ENCODE measurements at regions not wholly inside any gene's neighbourhood (a gene's known extent, or its start where the extent isn't known, plus 50 kb on each side); places are given as distances from the start of the nearest gene placed in this dataset.

GRCh38 chr18:8989017-8989416 is 113.5 kb upstream of the NDUFV2 start (continued):
- no peak for TF ChIP-seq ZNF513 (tag by site-specific recombination; IDR thresholded peaks at IDR 0.05)
- TF ChIP-seq ZFHX2 (tag by site-specific recombination; conservative IDR thresholded peaks at IDR 0.05) = no peak
- no peak for TF ChIP-seq ZBTB17 (tag by site-specific recombination; IDR thresholded peaks at IDR 0.05)
- no peak for TF ChIP-seq ZNF148 (tag by site-specific recombination; IDR thresholded peaks at IDR 0.05; ENCODE audit: borderline replicate concordance)
- no peak for TF ChIP-seq ZNF26 (tag by site-specific recombination; IDR thresholded peaks at IDR 0.05)

- POLR2A ChIA-PET = no interaction called here
These were observed 112.6 kb upstream of the NDUFV2 start for GRCh38 chr18:8989855-8990254.

GRCh38 chr18:8990276-8991031 is 112.0 kb upstream of the NDUFV2 start:
- Histone ChIP-seq H3K4me1 (ENCODE audit: control insufficient read depth, insufficient read depth, low read length) (no peaks in the 10 kb centered on the region), H3K4me3 (ENCODE audit: low read depth, low read length) (no peak overlapping the region), H3K36me3 (ENCODE audit: control insufficient read depth in 2 of 2, insufficient read depth in 1 of 2, low read length in 2 of 2) (no peaks in the 10 kb centered on the region), H3K9me3 (ENCODE audit: control insufficient read depth, insufficient read depth, low read depth, low read length) (no peaks in the 10 kb centered on the region), H3K27ac (ENCODE audit: extremely low read depth, low read depth, low read length) (no peak overlapping the region)
- ChIA-PET CTCF (interaction anchor here (5.6 kb wide), 1 partner anchor 335 kb away, joined by 98 read pairs; no protein-coding TSS in a partner anchor), POLR2A (no interaction called here)
- TF ChIP-seq ZFP3 (tag by site-specific recombination; IDR thresholded peaks at IDR 0.05; ENCODE audit: low read depth) = no peak
- TF ChIP-seq ZNF248 (tag by site-specific recombination; IDR thresholded peaks at IDR 0.05) = no peak
- TF ChIP-seq ZNF830 (tag by site-specific recombination; IDR thresholded peaks at IDR 0.05; ENCODE audit: low read depth) = no peak
- TF ChIP-seq ZNF555 (tag by site-specific recombination; conservative IDR thresholded peaks at IDR 0.05) = no peak
- TF ChIP-seq PBX3 (CRISPR knock-in tag; IDR thresholded peaks at IDR 0.05) = no peak
- no peak for TF ChIP-seq ZNF121 (tag by site-specific recombination; IDR thresholded peaks at IDR 0.05)
- no peak for TF ChIP-seq ZNF292 (tag by site-specific recombination; IDR thresholded peaks at IDR 0.05; ENCODE audit: borderline replicate concordance, low read depth)
- no peak for TF ChIP-seq PRDM6 (tag by site-specific recombination; IDR thresholded peaks at IDR 0.05)
- TF ChIP-seq ZNF580 (tag by site-specific recombination; IDR thresholded peaks at IDR 0.05) = no peak
- no peak for TF ChIP-seq ZNF112 (tag by site-specific recombination; IDR thresholded peaks at IDR 0.05)
- no peak for TF ChIP-seq ZBTB20 (tag by site-specific recombination; IDR thresholded peaks at IDR 0.05)
- no peak for TF ChIP-seq MEIS1 (CRISPR knock-in tag; IDR thresholded peaks at IDR 0.05; ENCODE audit: borderline replicate concordance)
- no peak for TF ChIP-seq ZBTB6 (tag by site-specific recombination; IDR thresholded peaks at IDR 0.05)
- TF ChIP-seq ZNF350 (tag by site-specific recombination; IDR thresholded peaks at IDR 0.05) = no peak
- TF ChIP-seq ZNF776 (tag by site-specific recombination; IDR thresholded peaks at IDR 0.05; ENCODE audit: borderline replicate concordance) = no peak

More at GRCh38 chr18:8989855-8990254, 112.6 kb upstream of the NDUFV2 start:
- no peaks in the 10 kb centered on the region for H3K36me3 ChIP-seq (ENCODE audit: control insufficient read depth in 2 of 2, insufficient read depth in 1 of 2, low read length in 2 of 2)
- H3K27ac ChIP-seq (ENCODE audit: extremely low read depth, low read depth, low read length) = no peak overlapping the region
- H3K4me1 ChIP-seq (ENCODE audit: control insufficient read depth, insufficient read depth, low read length) = no peaks in the 10 kb centered on the region
- CTCF ChIA-PET = interaction anchor here (0.7 to 5.6 kb wide), 5 partner anchors 82 to 873 kb away, joined by 3 to 98 read pairs (median 5); no protein-coding TSS in a partner anchor
- no peaks in the 10 kb centered on the region for H3K9me3 ChIP-seq (ENCODE audit: control insufficient read depth, insufficient read depth, low read depth, low read length)
- H3K4me3 ChIP-seq (ENCODE audit: low read depth, low read length) = no peak overlapping the region
- TF ChIP-seq ZNF521 (tag by site-specific recombination; IDR thresholded peaks at IDR 0.05) (no peak), ZFHX2 (tag by site-specific recombination; conservative IDR thresholded peaks at IDR 0.05) (peak; percentile 56; the same call in 1 of the 2 replicates), ZNF561 (tag by site-specific recombination; IDR thresholded peaks at IDR 0.05; ENCODE audit: borderline replicate concordance) (no peak)
